ENCODE measurements at regions not wholly inside any gene's neighbourhood (a gene's known extent, or its start where the extent isn't known, plus 50 kb on each side); places are given as distances from the start of the nearest gene placed in this dataset.

GRCh38 chr20:10771435-10772140 is 97.8 kb upstream of the JAG1 start:
- no peak for DNase-seq

DNA sequence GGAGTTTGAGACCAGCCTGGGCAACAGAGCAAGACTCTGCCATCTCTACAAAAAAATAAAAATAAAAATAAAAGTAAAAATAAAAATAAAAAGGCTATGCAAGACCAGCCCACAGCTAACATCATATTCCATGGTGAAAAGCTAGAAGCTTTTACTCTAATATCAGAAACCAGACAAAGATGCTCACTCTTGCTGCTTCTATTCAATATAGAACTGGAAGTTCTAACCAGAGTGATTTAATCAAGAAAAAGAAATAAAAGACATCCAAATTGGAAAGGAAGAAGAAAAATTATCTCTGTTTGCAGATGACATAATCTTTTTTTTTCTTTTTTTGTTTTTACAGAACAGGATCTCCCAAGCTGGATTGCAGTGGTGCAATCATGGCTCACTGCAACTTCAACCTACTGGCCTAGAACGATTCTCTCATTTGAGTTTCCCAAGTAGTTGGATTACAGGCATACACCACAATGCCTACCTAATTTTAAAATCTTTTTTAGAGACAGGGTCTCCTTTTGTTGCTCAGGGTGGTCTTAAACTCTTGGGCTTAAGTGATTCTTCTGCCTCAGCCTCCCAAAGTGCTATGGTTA is 100.7 kb upstream of the JAG1 start:
- no peak for DNase-seq

DNA sequence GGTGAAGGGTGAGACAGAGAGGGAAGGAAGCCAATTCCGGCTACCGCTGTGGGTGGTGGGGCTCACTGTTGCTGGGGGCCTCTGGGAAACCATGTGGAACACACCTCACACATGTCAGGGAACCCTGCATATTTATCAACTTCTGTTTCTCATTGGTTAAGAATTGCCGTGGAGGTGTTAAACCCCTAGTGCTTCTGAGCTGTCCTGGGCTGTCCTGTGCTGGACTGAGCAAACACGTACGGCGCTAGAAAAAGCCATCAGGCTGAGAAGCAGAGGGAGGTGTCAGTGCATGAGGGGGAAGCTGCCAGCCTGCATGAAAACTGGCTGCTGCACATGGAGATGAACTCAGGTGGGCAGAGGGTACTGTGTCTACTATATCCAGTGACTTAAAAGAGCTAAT is 103.9 kb upstream of the JAG1 start:
- DNase-seq: no peak

- DNase-seq: no peak
Measured at GRCh38 chr20:10779911-10780310, 106.1 kb upstream of the JAG1 start.

GRCh38 chr20:10780901-10781300 is 107.1 kb upstream of the JAG1 start:
- DNase-seq: no peak

- no peak for DNase-seq
Measured at GRCh38 chr20:10781526-10781925, 107.7 kb upstream of the JAG1 start.

DNA sequence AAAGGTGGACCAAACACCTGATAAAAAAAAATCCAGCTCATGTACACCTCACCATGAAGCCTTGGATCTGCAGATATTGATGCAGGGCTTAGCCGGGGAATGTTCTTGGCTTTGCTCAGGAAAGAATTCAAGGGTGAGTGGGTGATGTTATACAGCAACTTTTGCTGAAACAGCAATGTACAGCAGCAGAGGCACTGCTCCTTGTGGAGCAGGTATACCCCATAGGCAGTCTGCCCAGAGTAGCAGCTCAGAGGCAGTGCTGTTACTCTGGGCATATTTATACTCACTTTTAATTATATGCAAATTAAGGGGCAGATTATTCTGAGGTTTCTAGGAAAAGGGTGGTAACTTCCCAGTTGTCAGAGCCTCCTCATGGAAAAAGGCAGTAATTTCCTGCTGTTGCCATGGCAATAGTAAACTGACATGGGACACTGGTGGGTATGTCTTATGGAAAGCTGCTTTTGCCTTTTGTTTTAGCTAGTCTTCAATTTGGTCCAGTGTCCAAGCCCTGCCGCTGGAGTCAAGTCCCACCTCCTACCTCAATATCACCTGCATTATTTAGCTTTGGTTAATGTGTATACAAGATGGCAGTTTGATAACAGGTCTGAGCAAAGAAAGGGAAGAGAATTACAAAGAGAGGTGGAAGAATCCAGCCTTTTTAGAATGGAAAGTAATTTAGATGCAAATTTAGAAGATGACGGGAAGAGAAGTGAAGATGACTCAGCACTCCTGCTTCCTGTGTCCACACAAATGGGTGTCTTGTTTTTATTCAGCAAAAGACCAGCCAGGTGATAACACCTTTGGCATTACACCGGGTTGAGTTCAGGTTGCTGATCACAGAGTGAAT is 110.1 kb upstream of the JAG1 start:
- no peak for DNase-seq

GRCh38 chr20:10784554-10785183 is 110.9 kb upstream of the JAG1 start:
- DNase-seq: no peak

DNA sequence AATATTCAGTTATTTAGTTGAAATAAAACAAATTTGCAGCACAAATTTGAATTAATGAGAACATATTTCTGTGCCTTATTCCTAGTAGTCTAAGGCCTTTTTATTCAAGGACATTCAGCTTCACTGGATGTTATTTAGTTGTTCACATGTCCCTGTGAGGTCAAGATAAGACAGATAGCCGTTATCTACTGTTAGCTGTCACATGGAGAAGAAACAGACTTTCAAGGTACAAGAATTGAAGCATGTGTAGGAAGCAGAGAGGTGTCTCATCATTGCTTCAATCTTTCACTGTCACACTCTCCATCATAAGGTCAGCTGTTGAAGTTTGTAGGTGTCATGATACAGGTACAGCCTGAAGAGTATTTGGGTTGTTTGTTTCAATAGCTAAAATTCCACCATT is 112.9 kb upstream of the JAG1 start:
- no peak for DNase-seq

GRCh38 chr20:10788055-10788454 is 114.3 kb upstream of the JAG1 start:
- no peak for DNase-seq

GRCh38 chr20:10788877-10789276 is 115.1 kb upstream of the JAG1 start:
- DNase-seq: no peak

- DNase-seq: no peak
Measured at GRCh38 chr20:10789386-10789785, 115.6 kb upstream of the JAG1 start.

DNA sequence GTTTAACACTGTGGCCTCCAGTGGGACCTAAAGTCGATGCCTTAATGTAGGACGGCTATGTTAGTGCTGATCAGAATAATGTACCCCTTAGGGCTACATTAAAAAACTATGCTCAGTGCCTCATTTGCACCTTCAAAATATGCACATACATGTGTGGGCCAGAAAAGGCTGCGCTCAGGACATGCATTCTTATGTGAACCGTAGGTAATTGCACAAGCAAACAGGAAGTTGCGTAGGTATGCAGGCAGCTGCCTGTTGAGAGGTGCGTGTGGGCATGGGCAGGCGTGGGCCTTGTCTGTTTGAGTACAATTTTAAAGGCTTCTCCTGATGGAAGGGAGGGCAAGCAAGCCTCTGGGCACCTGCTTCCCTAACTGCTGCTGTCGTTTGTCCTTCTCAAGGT is 116.2 kb upstream of the JAG1 start:
- no peak for DNase-seq

DNA sequence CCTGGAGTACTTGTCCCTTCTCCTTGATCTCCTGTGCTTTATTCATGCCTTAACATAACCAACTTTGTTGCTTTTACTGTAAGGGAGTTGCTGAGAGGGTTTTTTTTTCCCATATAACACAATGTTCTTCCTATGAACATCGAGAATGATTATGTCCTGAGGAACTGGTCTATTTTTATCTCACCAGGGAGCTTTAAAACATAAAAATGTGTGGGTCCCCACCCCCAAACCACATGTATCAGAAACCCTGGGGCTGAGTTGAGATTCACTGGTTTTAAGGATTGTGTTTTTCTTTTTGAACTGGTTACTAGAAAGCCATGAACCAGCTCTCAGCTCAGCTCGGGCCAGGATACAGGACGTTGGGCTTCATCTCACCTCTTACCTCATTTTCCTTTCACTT is 118.5 kb upstream of the JAG1 start:
- no peak for DNase-seq

GRCh38 chr20:10793766-10794165 is 120.0 kb upstream of the JAG1 start:
- no peak for DNase-seq

GRCh38 chr20:10794765-10795164 is 121.0 kb upstream of the JAG1 start:
- DNase-seq: no peak

- DNase-seq: no peak
Measured at GRCh38 chr20:10795286-10796026, 121.7 kb upstream of the JAG1 start.

DNA sequence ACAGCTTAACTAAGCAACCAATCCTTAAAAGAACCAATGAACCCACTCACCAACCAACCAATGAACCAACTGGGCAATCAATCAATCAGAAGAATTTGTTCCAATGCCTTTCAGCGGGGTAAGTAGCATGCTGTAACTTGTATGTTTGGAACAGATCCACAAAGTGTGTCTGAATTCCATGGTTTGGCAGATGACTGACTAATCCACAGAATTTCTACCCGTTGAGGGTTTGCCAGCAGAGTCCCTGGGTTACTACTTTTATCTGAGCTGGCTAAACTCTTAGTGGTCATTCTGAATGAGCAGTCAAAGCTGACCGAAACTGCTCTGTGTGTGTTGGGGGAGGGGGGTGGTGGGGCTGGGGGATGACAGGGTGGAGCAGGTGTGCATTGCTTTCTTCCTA is 125.0 kb upstream of the JAG1 start:
- no peak for DNase-seq

DNA sequence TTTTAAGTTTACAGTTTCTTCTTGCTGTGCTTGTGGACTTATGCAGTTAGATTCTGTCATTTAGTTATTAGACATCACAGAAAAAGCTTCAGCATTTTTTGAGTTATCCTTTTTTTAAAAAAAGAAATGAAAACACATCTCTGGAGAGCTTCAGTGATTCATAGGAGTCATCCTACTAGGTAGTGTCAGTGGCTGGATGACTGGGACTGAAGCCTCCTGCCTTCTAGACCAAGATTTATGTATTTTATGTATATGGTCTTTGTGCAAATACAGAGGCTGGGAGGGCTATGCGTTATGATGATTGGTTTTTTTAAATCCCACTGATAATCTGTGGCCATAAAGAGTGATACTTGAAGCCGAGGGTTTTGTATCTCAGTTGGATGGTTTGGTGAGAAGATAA is 125.9 kb upstream of the JAG1 start:
- DNase-seq: no peak

DNA sequence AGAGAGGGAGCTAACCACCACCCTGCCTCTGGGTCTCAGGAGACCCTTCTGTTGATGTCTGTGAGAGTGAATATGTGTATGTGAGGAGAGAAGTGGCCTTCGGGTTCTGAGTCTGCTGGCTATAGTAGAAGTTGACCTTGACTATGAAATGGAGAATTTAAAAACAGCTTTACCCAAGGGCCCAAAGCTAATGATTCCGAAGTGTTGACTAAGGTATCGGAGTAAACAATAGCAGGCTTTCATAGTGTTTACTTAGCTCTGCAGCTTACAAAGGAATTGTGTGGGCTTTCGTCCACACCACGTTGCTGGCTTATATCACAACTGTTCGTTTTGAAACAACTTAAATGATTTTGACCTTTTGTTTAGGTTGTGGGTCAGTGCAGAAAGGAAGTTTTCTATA is 126.5 kb upstream of the JAG1 start:
- no peak for DNase-seq

DNA sequence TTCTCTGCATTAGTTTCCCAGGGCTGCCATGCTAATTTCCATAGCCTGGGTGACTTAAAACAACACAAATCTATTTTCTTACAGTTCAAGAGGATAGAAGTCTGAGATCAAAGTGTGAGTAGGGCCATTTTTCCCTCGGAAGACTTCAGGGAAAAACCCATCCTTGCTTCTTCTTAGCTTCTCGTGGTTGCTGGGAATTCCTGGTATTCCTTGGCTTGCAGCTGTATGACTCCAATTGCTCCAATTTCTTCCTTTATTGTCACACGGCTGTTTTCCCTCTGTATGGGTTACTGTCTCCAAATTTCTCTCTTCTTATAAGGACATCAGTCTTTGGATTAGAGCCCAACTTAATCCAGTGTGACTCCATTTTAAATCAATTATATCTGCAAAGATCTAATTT is 128.4 kb upstream of the JAG1 start:
- no peak for DNase-seq

DNA sequence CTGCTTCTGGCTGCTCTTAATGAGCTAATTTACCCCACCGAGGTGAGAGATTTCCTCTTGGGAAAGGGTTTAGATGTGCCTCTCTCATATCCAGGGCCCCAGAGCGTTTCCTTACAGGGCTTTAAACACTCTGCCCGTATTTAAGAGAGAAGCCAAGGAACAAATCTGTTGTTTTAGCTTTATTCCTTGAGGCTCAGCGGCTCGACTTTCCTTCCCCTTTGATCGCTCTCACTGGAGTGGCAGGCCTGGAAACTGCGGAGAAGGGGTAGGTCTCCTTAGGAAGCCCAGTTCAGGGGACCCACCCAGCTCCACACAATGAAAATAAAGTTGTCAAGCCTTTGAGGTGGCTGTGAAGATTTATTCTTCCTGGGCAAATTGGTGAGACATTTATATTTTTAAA is 132.0 kb upstream of the JAG1 start:
- no peak for DNase-seq

- DNase-seq: no peak
Measured at GRCh38 chr20:10806539-10806938, 132.7 kb upstream of the JAG1 start.
